Neural crest cell (in vitro differentiated cells): ENCODE measurements at regions not wholly inside any gene's neighbourhood (a gene's known extent, or its start where the extent isn't known, plus 50 kb on each side); places are given as distances from the start of the nearest gene placed in this dataset.

Source experiments
- DNase-seq: peaks from one replicate; pipeline ENCODE4 v3.0.0; 2021; ENCODE audit warnings: low read depth, mixed read lengths, low spot score
- H3K27ac Mint-ChIP-seq: one replicate; pipeline ENCODE4 v1.8.0; 2021; ENCODE audit warnings: mild to moderate bottlenecking, mixed read lengths; ENCODE audit not compliant: unreplicated experiment
- H3K27me3 Mint-ChIP-seq: 2 replicates; pipeline ENCODE4 v1.8.0; 2021; ENCODE audit warnings: low read depth, mild to moderate bottlenecking, mixed read lengths
- H3K36me3 Mint-ChIP-seq: 2 replicates; pipeline ENCODE4 v1.8.0; 2021; ENCODE audit warnings: low read depth, mild to moderate bottlenecking, mixed read lengths
- H3K4me1 Mint-ChIP-seq: 2 replicates; pipeline ENCODE4 v1.8.0; 2021; ENCODE audit warnings: mixed read lengths
- H3K4me3 Mint-ChIP-seq: one replicate; pipeline ENCODE4 v1.8.0; 2021; ENCODE audit warnings: mild to moderate bottlenecking, mixed read lengths
- H3K9me3 Mint-ChIP-seq: 2 replicates; pipeline ENCODE4 v1.8.0; 2021; ENCODE audit warnings: mixed read lengths
- TF ChIP-seq, protein P1 (sequence below): fragments of 200-600 bp; sonication (generic); conservative IDR thresholded peaks from 2 replicates; pipeline ENCODE4 v1.5.0; 2021; ENCODE audit warnings: antibody characterized with exemption, mild to moderate bottlenecking

DNA sequence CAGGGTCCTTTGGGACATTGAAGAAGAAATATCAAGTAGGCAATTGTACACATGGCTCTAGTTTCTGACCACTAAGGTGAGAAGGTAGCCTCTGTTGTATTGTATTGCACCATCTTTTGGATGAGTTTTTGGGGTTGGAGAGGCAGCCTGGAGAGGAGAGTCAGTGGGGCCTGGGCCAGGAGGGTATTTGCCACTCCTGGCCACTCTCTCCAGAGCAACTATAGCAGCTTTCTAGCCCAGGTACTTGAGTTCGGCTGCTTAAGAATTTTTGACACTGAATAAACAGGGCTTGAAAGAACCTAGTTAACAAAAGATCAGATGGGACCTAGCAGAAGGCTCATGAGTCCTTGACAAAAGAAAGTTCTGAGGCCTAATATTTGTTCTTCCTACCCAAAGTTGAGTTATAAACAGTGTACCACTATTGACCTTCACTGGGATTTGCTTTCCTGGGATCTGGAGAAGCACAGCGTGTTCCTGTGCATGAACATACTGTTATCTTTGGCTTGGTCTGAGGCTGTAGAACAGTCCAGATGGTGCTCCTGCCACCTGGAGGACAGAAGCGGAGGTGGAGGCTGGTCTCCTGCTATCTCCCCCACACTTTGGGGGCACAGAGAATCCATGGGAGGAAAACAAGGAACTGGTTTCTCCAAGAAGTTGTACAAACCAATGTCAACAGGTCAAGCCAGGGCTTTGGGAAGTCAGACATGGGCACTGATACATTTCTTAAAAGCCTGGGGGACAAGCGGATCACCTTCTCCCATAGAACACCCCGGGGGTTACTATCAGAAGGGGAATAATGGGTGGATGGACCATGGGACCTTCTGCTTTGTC is 110.4 kb upstream of the LIFR start:
- Mint-ChIP-seq H3K36me3 (no peaks in the 10 kb centered on the region), H3K27me3 (no peaks in the 10 kb centered on the region), H3K4me3 (no peak overlapping the region), H3K4me1 (peaks cover under 1% of the 10 kb centered on the region), H3K9me3 (peaks cover 8% of the 10 kb centered on the region), H3K27ac (peak overlapping the region; percentile 20)
- no peak for DNase-seq
- TF ChIP-seq, protein P1, sequence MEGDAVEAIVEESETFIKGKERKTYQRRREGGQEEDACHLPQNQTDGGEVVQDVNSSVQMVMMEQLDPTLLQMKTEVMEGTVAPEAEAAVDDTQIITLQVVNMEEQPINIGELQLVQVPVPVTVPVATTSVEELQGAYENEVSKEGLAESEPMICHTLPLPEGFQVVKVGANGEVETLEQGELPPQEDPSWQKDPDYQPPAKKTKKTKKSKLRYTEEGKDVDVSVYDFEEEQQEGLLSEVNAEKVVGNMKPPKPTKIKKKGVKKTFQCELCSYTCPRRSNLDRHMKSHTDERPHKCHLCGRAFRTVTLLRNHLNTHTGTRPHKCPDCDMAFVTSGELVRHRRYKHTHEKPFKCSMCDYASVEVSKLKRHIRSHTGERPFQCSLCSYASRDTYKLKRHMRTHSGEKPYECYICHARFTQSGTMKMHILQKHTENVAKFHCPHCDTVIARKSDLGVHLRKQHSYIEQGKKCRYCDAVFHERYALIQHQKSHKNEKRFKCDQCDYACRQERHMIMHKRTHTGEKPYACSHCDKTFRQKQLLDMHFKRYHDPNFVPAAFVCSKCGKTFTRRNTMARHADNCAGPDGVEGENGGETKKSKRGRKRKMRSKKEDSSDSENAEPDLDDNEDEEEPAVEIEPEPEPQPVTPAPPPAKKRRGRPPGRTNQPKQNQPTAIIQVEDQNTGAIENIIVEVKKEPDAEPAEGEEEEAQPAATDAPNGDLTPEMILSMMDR = peak; percentile 54

DNA sequence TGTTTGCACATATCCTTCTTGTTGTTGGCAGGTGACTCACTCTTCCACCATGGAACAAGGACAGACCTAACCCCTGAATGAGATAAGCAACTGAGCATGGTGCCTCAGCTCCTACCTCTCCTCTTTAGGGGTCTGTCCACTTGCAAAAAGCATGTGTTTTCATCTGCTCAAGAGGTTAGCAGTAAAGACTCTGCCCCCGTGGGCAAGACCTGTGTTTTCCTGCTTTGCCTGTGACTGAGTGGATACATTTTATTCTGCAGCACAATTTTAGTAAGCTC is 111.0 kb upstream of the LIFR start:
- Mint-ChIP-seq H3K36me3 (no peaks in the 10 kb centered on the region), H3K9me3 (peaks cover 8% of the 10 kb centered on the region), H3K27ac (no peak overlapping the region), H3K4me1 (peaks cover 3% of the 10 kb centered on the region), H3K4me3 (no peak overlapping the region), H3K27me3 (no peaks in the 10 kb centered on the region)
- TF ChIP-seq, protein P1 = no peak
- no peak for DNase-seq

DNA sequence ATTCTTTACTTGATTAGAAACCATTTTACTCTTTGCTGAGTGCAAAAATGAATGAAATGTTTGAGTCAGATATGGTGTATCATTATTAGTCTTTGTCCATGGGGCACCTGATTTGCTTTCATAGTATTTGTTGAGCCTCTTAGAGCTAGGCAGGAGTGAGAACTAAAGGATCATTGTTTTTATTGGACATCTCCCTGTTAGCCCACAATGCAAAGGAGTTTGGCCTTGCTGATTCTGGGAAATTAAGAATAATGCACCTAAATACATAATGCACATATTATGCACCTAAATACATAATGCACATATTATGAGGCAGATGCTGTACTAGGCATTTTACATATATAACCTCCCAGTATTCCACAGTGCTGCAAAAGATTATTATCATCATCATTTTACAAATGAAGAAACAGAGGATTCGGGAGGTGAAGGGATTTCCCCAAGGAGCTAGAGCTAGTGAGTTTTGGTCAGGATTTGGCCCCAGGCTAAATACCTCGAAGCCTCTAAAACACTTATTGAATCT is 113.0 kb upstream of the LIFR start:
- H3K9me3 Mint-ChIP-seq = peaks cover 11% of the 10 kb centered on the region
- TF ChIP-seq, protein P1 = no peak
- H3K27me3 Mint-ChIP-seq = no peaks in the 10 kb centered on the region
- peaks cover 3% of the 10 kb centered on the region for H3K4me1 Mint-ChIP-seq
- DNase-seq = no peak
- no peak overlapping the region for H3K4me3 Mint-ChIP-seq
- no peak overlapping the region for H3K27ac Mint-ChIP-seq
- H3K36me3 Mint-ChIP-seq = peaks cover 2% of the 10 kb centered on the region

DNA sequence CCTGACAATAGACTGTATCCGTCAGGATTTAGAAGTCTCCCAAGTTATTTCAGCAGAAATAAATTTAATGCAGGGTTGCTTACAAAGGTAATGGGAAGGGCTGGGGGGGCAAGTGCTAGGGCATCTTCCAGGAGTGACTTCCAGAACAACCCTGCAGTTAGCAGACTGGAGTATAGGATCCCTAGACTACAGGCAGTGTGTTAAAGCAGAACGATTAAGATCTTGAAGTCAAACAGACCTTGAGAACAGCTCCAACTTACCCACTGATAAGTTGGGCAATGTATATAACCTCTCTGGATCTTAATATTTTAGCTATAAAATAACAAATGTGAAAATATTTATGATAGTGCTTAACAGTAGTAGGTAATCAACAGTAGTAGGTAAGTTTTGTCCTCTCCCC is 113.6 kb upstream of the LIFR start:
- H3K4me1 Mint-ChIP-seq = peaks cover 3% of the 10 kb centered on the region
- H3K9me3 Mint-ChIP-seq = peaks cover 8% of the 10 kb centered on the region
- TF ChIP-seq, protein P1 = no peak
- H3K27me3 Mint-ChIP-seq = no peaks in the 10 kb centered on the region
- H3K4me3 Mint-ChIP-seq = no peak overlapping the region
- peaks cover 2% of the 10 kb centered on the region for H3K36me3 Mint-ChIP-seq
- no peak for DNase-seq
- no peak overlapping the region for H3K27ac Mint-ChIP-seq

DNA sequence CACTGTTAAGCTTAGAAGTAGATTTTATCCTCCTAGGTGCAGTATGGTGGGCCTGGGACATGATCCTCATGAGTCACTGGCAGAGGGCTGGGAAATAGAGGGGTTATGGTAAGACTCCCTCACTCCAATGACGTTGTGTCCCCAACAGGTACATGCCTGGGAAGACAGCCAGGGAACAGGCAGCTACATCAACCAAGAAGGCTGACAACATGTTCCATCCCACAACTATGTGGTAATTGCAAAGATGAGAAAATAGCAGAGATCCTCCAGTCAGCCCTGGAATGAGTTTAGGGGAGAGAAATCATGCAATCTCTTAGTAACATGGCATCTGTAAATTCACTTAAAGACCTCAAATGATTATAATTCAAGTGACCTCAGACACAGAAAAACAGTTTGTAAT is 114.4 kb upstream of the LIFR start:
- DNase-seq = no peak
- H3K4me3 Mint-ChIP-seq = no peak overlapping the region
- H3K27me3 Mint-ChIP-seq = no peaks in the 10 kb centered on the region
- H3K9me3 Mint-ChIP-seq = peaks cover 8% of the 10 kb centered on the region
- TF ChIP-seq, protein P1 = no peak
- H3K4me1 Mint-ChIP-seq = peaks cover 3% of the 10 kb centered on the region
- no peak overlapping the region for H3K27ac Mint-ChIP-seq
- H3K36me3 Mint-ChIP-seq = peaks cover 2% of the 10 kb centered on the region
